ENCODE measurements at regions not wholly inside any gene's neighbourhood (a gene's known extent, or its start where the extent isn't known, plus 50 kb on each side); places are given as distances from the start of the nearest gene placed in this dataset.

DNA sequence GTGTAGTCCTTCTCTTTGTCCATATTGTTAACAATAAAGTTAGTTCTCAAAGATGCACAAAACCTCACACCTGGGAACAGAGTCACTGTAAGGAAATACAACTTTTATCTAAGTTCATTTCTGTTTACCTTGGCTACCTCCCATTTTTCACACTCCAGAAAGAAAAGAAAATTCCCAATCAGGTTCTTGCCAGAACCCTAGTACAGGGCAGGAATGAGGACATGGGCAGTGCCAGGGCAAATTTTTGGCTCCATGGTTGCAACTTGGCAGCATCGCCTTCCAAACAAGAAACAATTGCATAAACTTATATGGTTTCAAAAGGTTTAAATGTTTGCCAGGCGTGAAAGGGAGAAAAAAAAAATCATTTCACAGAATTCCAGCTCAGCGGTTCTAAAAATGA, 296.3 kb upstream of the PRKD1 start:
- TF ChIP-seq, protein P1, sequence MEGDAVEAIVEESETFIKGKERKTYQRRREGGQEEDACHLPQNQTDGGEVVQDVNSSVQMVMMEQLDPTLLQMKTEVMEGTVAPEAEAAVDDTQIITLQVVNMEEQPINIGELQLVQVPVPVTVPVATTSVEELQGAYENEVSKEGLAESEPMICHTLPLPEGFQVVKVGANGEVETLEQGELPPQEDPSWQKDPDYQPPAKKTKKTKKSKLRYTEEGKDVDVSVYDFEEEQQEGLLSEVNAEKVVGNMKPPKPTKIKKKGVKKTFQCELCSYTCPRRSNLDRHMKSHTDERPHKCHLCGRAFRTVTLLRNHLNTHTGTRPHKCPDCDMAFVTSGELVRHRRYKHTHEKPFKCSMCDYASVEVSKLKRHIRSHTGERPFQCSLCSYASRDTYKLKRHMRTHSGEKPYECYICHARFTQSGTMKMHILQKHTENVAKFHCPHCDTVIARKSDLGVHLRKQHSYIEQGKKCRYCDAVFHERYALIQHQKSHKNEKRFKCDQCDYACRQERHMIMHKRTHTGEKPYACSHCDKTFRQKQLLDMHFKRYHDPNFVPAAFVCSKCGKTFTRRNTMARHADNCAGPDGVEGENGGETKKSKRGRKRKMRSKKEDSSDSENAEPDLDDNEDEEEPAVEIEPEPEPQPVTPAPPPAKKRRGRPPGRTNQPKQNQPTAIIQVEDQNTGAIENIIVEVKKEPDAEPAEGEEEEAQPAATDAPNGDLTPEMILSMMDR (IDR thresholded peaks at IDR 0.05; ENCODE audit: low read depth, low read length), result no peak
- no peak for TF ChIP-seq EZH2phosphoT487 (IDR thresholded peaks at IDR 0.05; ENCODE audit: low read depth)

All from OCI-LY3 (cell line).